Tibial nerve (tissue), 4 donors: ENCODE measurements at regions not wholly inside any gene's neighbourhood (a gene's known extent, or its start where the extent isn't known, plus 50 kb on each side); places are given as distances from the start of the nearest gene placed in this dataset.

Source experiments
- CTCF ChIP-seq, 5 experiments: fragments of 200-600 bp in 3 of 5; fragments of 450-650 bp in 2 of 5; sonication (generic) in 3 of 5; IDR thresholded peaks; one replicate each; pipeline ENCODE4 v1.5.1; 2016 to 2019; ENCODE audit warnings: antibody characterized with exemption in 5 of 5, mild to moderate bottlenecking in 3 of 5, moderate library complexity in 2 of 5
- EP300 ChIP-seq, 2 donors: sonication (generic); formaldehyde crosslinking; IDR thresholded peaks; one replicate each; pipeline ENCODE4 v1.6.1; 2017; ENCODE audit warnings: antibody characterized with exemption in 2 of 2, mild to moderate bottlenecking in 1 of 2
- POLR2A ChIP-seq, 2 donors: fragments of 450-650 bp; IDR thresholded peaks; one replicate each; pipeline ENCODE4 v1.6.1; 2017; ENCODE audit warnings: antibody characterized with exemption in 2 of 2, mild to moderate bottlenecking in 2 of 2, moderate library complexity in 2 of 2

- no peak for TF ChIP-seq CTCF (IDR thresholded peaks at IDR 0.05)
- no peak for TF ChIP-seq POLR2A (IDR thresholded peaks at IDR 0.05)
- TF ChIP-seq EP300 (IDR thresholded peaks at IDR 0.05), result no peak
Measured at GRCh38 chr4:3688018-3688998, 77.9 kb upstream of the ADRA2C start.
